KMS-11 (cell line): ENCODE measurements at regions not wholly inside any gene's neighbourhood (a gene's known extent, or its start where the extent isn't known, plus 50 kb on each side); places are given as distances from the start of the nearest gene placed in this dataset.

Experiments used
- H2AFZ ChIP-seq: fragments of 200-600 bp; sonication (generic); 2 replicates; pipeline ENCODE4 v1.6.1; 2016; ENCODE audit warnings: antibody characterized with exemption, mixed run types, low read depth
- H3K27ac ChIP-seq: fragments of 200-600 bp; sonication (generic); 2 replicates; pipeline ENCODE4 v1.6.1; 2016; ENCODE audit warnings: mild to moderate bottlenecking, mixed run types
- H3K27me3 ChIP-seq: fragments of 200-600 bp; sonication (generic); 2 replicates; pipeline ENCODE4 v1.6.1; 2017; ENCODE audit warnings: mild to moderate bottlenecking, low read depth, mixed run types, moderate library complexity; ENCODE audit not compliant: insufficient read depth
- H3K36me3 ChIP-seq: fragments of 200-600 bp; sonication (generic); 2 replicates; pipeline ENCODE4 v1.6.1; 2017; ENCODE audit warnings: mild to moderate bottlenecking, mixed run types; ENCODE audit not compliant: insufficient read depth
- H3K4me1 ChIP-seq: fragments of 200-600 bp; sonication (generic); 2 replicates; pipeline ENCODE4 v1.6.1; 2016; ENCODE audit warnings: mild to moderate bottlenecking, low read depth, mixed run types; ENCODE audit not compliant: poor library complexity, severe bottlenecking
- H3K4me2 ChIP-seq: fragments of 200-600 bp; sonication (generic); 2 replicates; pipeline ENCODE4 v1.7.0; 2016; ENCODE audit warnings: mild to moderate bottlenecking, mixed run types
- H3K4me3 ChIP-seq: fragments of 200-600 bp; sonication (generic); IDR thresholded peaks from 2 replicates; pipeline ENCODE4 v1.6.1; 2017; ENCODE audit warnings: low read depth, low read length, mixed read lengths; ENCODE audit not compliant: insufficient read depth
- H3K79me2 ChIP-seq: fragments of 200-600 bp; sonication (generic); 2 replicates; pipeline ENCODE4 v1.6.1; 2016; ENCODE audit warnings: low read depth, mixed run types; ENCODE audit not compliant: insufficient read depth
- H3K9ac ChIP-seq: fragments of 200-600 bp; sonication (generic); 2 replicates; pipeline ENCODE4 v1.6.1; 2016; ENCODE audit warnings: mild to moderate bottlenecking, mixed run types
- H4K20me1 ChIP-seq: fragments of 200-600 bp; sonication (generic); 2 replicates; pipeline ENCODE4 v1.6.1; 2016; ENCODE audit warnings: mild to moderate bottlenecking, mixed run types; ENCODE audit not compliant: insufficient read depth
- CTCF ChIP-seq: fragments of 200-600 bp; sonication (generic); conservative IDR thresholded peaks from 2 replicates; pipeline ENCODE4 v1.6.1; 2017; ENCODE audit warnings: low read depth, mild to moderate bottlenecking, antibody characterized with exemption, low read length, moderate library complexity, mixed read lengths

DNA sequence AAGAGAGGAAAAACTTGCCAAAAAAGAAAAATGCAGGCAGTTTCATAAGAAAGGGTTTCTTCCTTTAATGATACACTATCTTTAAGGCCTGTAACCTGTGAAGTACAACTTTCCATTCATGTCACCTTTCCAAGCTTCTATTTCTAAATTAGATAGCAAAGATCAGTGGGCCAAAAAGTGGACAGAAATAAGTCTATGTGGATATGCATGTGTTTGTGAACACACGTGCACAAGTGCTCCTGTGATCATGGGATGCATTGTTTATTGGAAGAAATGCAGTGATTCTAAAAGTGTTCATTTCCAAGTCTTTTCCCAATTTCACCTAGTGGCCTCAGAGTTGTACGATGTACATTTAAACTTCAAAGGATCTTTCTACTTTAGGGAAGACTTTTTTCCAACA, 230.0 kb upstream of the BLID start:
- H3K27ac ChIP-seq, result no peak overlapping the region

GRCh38 chr11:122345586-122345985, 229.6 kb upstream of the BLID start:
- Histone ChIP-seq H4K20me1 (no peaks in the 10 kb centered on the region), H3K27ac (no peak overlapping the region), H3K27me3 (no peaks in the 10 kb centered on the region), H2AFZ (no peak overlapping the region), H3K9ac (no peak overlapping the region), H3K79me2 (no peaks in the 10 kb centered on the region), H3K4me2 (no peak overlapping the region), H3K4me1 (no peaks in the 10 kb centered on the region), H3K36me3 (no peaks in the 10 kb centered on the region), H3K4me3 (no peak overlapping the region)
- no peak for TF ChIP-seq CTCF

More for the DNA sequence above, 230.0 kb upstream of the BLID start:
- no peaks in the 10 kb centered on the region for H3K4me1 ChIP-seq
- H3K79me2 ChIP-seq, result no peaks in the 10 kb centered on the region
- TF ChIP-seq CTCF, result no peak
- H4K20me1 ChIP-seq, result no peaks in the 10 kb centered on the region
- no peak overlapping the region for H3K9ac ChIP-seq
- no peak overlapping the region for H3K4me2 ChIP-seq
- H3K36me3 ChIP-seq, result no peaks in the 10 kb centered on the region
- H3K27me3 ChIP-seq, result no peaks in the 10 kb centered on the region
- no peak overlapping the region for H2AFZ ChIP-seq
- H3K4me3 ChIP-seq, result no peak overlapping the region

- Histone ChIP-seq H3K79me2 (no peaks in the 10 kb centered on the region), H3K9ac (no peak overlapping the region), H3K4me1 (no peaks in the 10 kb centered on the region), H2AFZ (no peak overlapping the region), H3K27ac (no peak overlapping the region), H3K4me2 (no peak overlapping the region), H3K27me3 (no peaks in the 10 kb centered on the region), H4K20me1 (no peaks in the 10 kb centered on the region), H3K36me3 (no peaks in the 10 kb centered on the region), H3K4me3 (no peak overlapping the region)
- TF ChIP-seq CTCF, result no peak
These were observed 228.2 kb upstream of the BLID start for GRCh38 chr11:122344215-122344614.

DNA sequence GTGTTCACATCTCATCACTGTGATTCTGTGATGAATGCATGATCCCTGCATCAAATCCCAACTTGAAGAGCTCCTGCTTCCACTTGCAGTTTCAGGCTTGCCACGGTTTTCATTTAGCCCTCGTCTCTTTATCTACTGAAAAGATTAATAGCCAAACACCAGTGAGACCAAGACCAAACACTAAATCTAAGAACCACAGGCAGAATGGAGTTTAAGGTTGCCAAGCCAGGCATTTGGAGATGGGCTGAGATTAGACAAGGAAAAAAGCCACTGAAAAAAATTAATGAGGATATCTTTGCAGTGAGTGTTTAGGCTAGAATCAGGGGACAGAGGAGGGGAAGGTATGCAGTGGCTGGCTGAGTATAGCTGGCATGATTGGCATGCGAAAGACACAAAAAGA, 227.2 kb upstream of the BLID start:
- Histone ChIP-seq H3K36me3 (no peaks in the 10 kb centered on the region), H3K9ac (no peak overlapping the region), H3K4me2 (no peak overlapping the region), H3K27ac (no peak overlapping the region), H4K20me1 (no peaks in the 10 kb centered on the region), H2AFZ (no peak overlapping the region), H3K4me1 (no peaks in the 10 kb centered on the region), H3K27me3 (no peaks in the 10 kb centered on the region), H3K79me2 (no peaks in the 10 kb centered on the region), H3K4me3 (no peak overlapping the region)
- TF ChIP-seq CTCF, result no peak
